ENCODE measurements at regions not wholly inside any gene's neighbourhood (a gene's known extent, or its start where the extent isn't known, plus 50 kb on each side); places are given as distances from the start of the nearest gene placed in this dataset.

DNA sequence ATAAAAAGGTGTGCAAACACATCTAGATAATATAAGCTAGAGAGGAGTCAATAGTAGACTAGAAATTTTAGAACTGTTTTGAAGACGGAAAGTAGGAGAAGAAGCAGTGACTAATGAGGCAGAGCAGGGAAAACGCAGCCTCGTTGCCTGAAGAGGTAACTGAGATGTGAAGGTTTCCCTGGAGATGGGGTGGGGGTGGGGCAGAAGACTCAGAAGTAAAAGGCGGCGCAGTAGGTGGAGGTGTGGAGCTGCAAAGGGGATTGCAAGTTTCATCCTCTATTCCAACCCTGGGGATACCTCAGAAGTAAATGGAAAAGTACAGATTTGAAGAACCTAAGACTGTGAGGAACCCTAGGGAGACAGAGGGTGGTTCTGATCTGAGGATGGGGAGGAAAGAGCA is 109.5 kb downstream of the TMPRSS5 start:
- H3K79me2 ChIP-seq (ENCODE audit: low read depth), result no peaks in the 10 kb centered on the region
- no peak overlapping the region for H3K27ac ChIP-seq
- DNase-seq, result no peak
- H3K27me3 ChIP-seq (ENCODE audit: insufficient read depth, low read depth), result peaks cover 63% of the 10 kb centered on the region
- no peaks in the 10 kb centered on the region for H4K20me1 ChIP-seq (ENCODE audit: insufficient read depth)
- H3K4me1 ChIP-seq (replicated peaks; ENCODE audit: insufficient read depth), result no peaks in the 10 kb centered on the region
- no peaks in the 10 kb centered on the region for H3F3A ChIP-seq (ENCODE audit: insufficient read depth, low read depth)
- H3K4me2 ChIP-seq, result no peak overlapping the region
- no peaks in the 10 kb centered on the region for H3K36me3 ChIP-seq (ENCODE audit: low read depth)
- H3K9me3 ChIP-seq (ENCODE audit: insufficient read depth, low read depth), result no peaks in the 10 kb centered on the region
- CTCF ChIA-PET, result no interaction called here
- intact Hi-C loops (cut with micrococcal nuclease; ENCODE audit: unreplicated experiment), result no loop called here
- BruUV-seq (replicated peaks), result no TSS peak
- no peak for TF ChIP-seq EZH2 (IDR thresholded peaks at IDR 0.05; ENCODE audit: low read depth)
- TF ChIP-seq, protein P1, sequence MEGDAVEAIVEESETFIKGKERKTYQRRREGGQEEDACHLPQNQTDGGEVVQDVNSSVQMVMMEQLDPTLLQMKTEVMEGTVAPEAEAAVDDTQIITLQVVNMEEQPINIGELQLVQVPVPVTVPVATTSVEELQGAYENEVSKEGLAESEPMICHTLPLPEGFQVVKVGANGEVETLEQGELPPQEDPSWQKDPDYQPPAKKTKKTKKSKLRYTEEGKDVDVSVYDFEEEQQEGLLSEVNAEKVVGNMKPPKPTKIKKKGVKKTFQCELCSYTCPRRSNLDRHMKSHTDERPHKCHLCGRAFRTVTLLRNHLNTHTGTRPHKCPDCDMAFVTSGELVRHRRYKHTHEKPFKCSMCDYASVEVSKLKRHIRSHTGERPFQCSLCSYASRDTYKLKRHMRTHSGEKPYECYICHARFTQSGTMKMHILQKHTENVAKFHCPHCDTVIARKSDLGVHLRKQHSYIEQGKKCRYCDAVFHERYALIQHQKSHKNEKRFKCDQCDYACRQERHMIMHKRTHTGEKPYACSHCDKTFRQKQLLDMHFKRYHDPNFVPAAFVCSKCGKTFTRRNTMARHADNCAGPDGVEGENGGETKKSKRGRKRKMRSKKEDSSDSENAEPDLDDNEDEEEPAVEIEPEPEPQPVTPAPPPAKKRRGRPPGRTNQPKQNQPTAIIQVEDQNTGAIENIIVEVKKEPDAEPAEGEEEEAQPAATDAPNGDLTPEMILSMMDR (conservative IDR thresholded peaks at IDR 0.05), result no peak
- POLR2A ChIA-PET (ENCODE audit: unreplicated experiment), result no interaction called here
- H3K4me3 ChIP-seq, result no peak overlapping the region
- H3K9me2 ChIP-seq (ENCODE audit: insufficient read depth), result no peaks in the 10 kb centered on the region; the same call in 1 of the 2 replicates
- H2AFZ ChIP-seq, result no peak overlapping the region

DNA sequence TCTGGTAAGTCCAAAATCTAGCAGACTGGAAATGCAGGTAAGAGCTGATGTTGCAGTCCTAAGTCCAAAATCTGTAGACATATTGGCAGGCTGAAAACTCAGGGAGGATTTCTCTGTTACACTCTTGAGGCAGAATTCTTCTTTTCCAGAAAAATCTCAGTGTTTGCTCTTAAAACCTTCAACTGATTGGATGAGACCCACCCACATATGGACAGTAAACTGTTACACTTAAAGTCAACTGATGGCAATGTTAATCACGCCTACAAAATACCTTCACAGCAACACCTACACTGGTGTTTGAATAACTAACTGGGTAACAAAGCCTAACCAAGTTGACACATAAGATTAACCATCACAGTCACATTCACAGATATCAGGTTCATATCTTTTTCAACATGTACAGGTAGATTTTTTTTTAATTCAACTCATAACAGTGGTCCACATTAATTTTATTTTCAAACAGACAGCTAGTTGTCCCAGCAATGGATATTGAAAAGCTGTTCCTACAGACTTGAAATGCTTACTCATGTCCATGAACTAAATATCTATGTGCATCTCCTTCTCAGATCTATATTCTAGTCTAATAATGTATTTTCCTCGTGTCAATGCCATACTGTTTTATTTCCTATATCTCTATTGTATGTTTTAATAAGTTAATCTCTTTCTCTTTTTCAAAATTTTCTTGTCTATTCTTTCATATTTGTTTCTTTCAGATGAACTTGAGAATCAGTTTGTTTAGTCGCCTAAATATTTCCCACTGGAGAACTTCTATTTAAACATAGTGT is 110.1 kb downstream of the TMPRSS5 start:
- Histone ChIP-seq H3K4me1 (replicated peaks; ENCODE audit: insufficient read depth) (no peaks in the 10 kb centered on the region), H3K4me3 (no peak overlapping the region), H3F3A (ENCODE audit: insufficient read depth, low read depth) (no peaks in the 10 kb centered on the region), H3K9me2 (ENCODE audit: insufficient read depth) (no peaks in the 10 kb centered on the region; the same call in 1 of the 2 replicates), H3K36me3 (ENCODE audit: low read depth) (no peaks in the 10 kb centered on the region), H3K27ac (no peak overlapping the region), H3K27me3 (ENCODE audit: insufficient read depth, low read depth) (peaks cover 68% of the 10 kb centered on the region), H3K9me3 (ENCODE audit: insufficient read depth, low read depth) (no peaks in the 10 kb centered on the region), H2AFZ (no peak overlapping the region), H3K79me2 (ENCODE audit: low read depth) (no peaks in the 10 kb centered on the region), H4K20me1 (ENCODE audit: insufficient read depth) (no peaks in the 10 kb centered on the region), H3K4me2 (no peak overlapping the region)
- CTCF ChIA-PET, result no interaction called here
- POLR2A ChIA-PET (ENCODE audit: unreplicated experiment), result no interaction called here
- intact Hi-C loops (cut with micrococcal nuclease; ENCODE audit: unreplicated experiment), result no loop called here
- no peak for DNase-seq
- no peak for TF ChIP-seq EZH2 (IDR thresholded peaks at IDR 0.05; ENCODE audit: low read depth)
- TF ChIP-seq, protein P1 (conservative IDR thresholded peaks at IDR 0.05), result no peak
- BruUV-seq (replicated peaks), result no TSS peak

DNA sequence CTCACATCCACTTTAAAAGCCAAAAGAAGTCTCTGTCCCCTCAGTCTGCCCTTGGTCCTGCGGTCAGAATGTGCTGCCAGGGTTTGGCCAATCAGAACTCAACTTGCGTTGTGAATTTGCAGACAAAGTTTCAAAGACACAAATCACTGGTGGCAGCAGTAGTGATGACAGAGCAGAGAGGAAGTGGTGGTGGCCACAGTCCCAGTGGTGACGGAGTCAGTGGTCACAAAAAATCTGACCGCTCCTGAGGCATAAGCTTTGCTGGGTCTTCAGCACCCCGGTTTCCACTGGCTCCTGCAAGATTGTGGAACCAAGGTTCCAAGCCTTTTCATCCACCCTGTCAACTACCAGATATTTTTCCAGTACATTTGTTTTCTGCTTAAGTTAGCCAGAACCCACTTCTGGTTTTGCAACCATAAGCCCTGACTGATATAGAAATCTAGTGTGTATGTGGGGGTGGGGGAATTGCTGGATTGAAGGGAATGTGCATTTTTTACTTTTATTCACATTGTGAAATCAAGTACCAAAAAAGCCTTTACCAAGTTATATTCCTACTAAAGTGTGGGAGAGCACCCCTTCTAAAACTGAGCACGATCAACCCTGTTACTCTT is 112.3 kb downstream of the TMPRSS5 start:
- Histone ChIP-seq H3K36me3 (ENCODE audit: low read depth) (no peaks in the 10 kb centered on the region), H3K9me2 (ENCODE audit: insufficient read depth) (no peaks in the 10 kb centered on the region), H3K27me3 (ENCODE audit: insufficient read depth, low read depth) (peaks cover 84% of the 10 kb centered on the region), H3K9me3 (ENCODE audit: insufficient read depth, low read depth) (no peaks in the 10 kb centered on the region), H3K4me1 (replicated peaks; ENCODE audit: insufficient read depth) (no peaks in the 10 kb centered on the region), H3K4me3 (no peak overlapping the region), H3K4me2 (no peak overlapping the region), H3F3A (ENCODE audit: insufficient read depth, low read depth) (no peaks in the 10 kb centered on the region), H2AFZ (no peak overlapping the region), H3K79me2 (ENCODE audit: low read depth) (no peaks in the 10 kb centered on the region), H4K20me1 (ENCODE audit: insufficient read depth) (no peaks in the 10 kb centered on the region), H3K27ac (no peak overlapping the region)
- no TSS peak for BruUV-seq (replicated peaks)
- DNase-seq, result no peak
- TF ChIP-seq, protein P1 (conservative IDR thresholded peaks at IDR 0.05), result no peak
- no peak for TF ChIP-seq EZH2 (IDR thresholded peaks at IDR 0.05; ENCODE audit: low read depth)
- CTCF ChIA-PET, result no interaction called here
- POLR2A ChIA-PET (ENCODE audit: unreplicated experiment), result no interaction called here
- intact Hi-C loops (cut with micrococcal nuclease; ENCODE audit: unreplicated experiment), result no loop called here
